NAMALWA (cell line): ENCODE measurements at regions not wholly inside any gene's neighbourhood (a gene's known extent, or its start where the extent isn't known, plus 50 kb on each side); places are given as distances from the start of the nearest gene placed in this dataset.
A peak's percentile ranks its signal among the peaks of the same experiment; 100 is the strongest.

Experiments used
- DNase-seq: peaks from one replicate; pipeline ENCODE4 v3.0.0-alpha.2; 2015; ENCODE audit warnings: low spot score

DNA sequence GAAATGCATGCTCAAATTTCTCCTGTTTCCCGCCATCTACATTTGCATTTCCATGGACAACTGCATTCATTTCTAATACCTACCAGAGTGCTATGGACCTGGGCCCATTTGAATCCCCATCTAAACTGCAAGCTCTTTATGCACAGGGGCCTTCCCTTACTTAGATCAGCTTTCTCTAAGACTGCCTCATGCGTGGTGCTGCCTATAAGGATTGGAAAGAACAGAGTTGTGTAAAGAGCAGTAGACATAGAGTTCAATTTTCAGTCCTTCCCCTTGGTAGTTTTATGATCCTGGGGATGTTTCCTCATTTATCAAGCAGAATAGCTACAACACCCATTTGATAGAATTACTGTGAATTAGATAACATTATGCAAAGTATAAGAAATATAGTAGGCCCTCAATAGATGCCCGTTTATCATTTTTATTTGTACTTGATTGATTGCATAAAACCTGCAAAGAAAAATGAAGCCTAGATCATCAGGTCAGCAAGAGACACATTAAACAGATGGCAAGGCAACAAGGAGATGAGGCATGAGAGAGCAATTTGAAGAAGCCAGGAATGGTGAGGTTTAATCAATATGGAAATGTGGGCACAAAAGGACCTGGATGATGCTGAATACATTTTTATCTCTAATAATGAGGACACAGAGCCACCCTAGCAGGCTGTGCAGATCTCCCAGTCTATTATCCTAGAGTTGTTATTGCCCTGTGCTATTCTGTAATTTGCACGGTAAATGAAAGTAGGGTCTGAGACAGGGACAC is 359.7 kb downstream of the FAM181B start:
- no peak for DNase-seq

GRCh38 chr11:82365351-82365750 is 368.3 kb downstream of the FAM181B start:
- DNase-seq = no peak

- no peak for DNase-seq
These were observed 377.3 kb downstream of the FAM181B start for GRCh38 chr11:82356316-82356715.

- DNase-seq = no peak
These were observed 378.3 kb downstream of the FAM181B start for GRCh38 chr11:82355313-82355823.

DNA sequence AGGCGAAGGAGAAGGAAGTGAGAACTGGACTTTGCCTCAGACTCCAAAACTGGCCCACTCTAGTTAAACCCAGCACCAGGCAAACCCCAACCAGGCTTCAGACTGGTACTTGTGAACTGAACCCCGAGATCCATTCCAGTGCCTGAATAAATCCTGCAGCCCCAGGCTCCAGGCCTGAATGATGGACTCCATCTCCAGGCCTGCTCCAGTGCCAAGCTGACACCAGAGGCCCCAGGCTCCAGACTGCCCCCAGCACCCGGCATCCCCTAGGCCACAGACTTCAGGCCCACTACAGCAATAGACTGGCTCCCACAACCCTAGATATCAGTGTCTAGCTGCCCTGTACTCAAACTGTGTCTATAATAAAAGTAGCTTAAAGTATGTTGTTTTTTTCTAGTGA is 406.8 kb downstream of the FAM181B start:
- no peak for DNase-seq

- DNase-seq = no peak
These were observed 412.5 kb downstream of the FAM181B start for GRCh38 chr11:82321206-82321605.

GRCh38 chr11:82315093-82315492 is 418.6 kb downstream of the FAM181B start:
- peak; percentile 17 for DNase-seq

DNA sequence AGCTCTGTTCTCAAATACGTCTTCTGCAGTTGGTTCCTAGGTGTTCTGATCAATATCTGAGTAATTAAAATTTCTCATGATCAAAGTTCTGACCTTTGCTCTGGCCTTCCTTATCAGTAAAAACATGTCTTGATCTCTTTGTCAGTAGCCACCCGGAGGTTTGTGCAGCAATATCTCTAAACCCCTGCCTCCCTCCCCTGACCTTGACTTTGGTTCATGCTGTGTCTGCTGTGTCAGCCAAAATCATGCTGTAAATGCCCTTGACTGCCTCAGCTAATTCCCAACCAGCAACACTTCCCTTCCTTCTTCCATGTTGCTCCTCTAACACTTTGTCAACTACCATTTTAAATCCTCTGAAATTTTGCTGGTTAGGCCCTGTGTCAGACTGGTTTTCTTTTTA is 424.7 kb downstream of the FAM181B start:
- DNase-seq = no peak

GRCh38 chr11:82305123-82305522 is 428.5 kb downstream of the FAM181B start:
- DNase-seq = no peak

DNA sequence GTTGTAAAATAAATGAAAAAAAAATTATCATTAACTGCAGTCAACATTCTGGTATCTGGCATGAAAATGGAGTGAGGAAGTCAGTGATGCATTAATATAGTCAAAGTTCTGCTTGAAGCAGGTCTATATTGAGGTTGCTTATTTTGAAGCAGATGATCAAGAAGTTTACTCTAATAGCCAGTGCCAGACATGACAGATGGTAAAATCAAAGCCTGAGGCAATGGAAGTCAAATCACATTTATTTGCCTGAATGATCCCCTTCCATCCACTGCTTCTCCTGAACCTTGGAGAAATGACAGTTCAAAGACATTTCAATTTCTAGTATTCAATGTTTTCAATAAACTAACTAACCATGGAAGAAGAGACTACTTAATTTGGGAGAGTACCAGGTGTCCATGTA is 430.0 kb downstream of the FAM181B start:
- no peak for DNase-seq

DNA sequence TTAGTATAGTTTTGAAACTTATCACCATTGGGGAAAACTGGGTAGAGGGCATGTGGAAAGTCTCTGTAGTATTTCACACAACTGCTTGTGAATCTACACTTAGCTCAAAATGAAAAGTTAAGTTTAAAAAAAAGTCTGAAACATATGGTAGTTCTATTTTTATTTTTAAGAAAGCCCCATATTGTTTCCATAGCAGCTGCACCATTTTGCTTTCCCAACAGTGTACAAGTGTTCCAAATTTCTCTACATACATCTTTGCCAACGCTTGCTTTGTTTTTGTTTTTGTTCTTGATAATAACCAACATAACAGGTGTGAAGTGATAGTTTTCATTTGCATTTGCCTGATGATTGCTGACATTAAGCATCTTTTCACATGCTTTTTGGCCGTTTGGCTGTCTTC is 445.2 kb downstream of the FAM181B start:
- no peak for DNase-seq

- no peak for DNase-seq
These were observed 462.8 kb downstream of the FAM181B start for GRCh38 chr11:82270870-82271269.

GRCh38 chr11:82268627-82269026 is 465.0 kb downstream of the FAM181B start:
- DNase-seq = no peak

- DNase-seq = no peak
These were observed 466.5 kb downstream of the FAM181B start for GRCh38 chr11:82267186-82267585.

GRCh38 chr11:82261367-82261766 is 472.3 kb downstream of the FAM181B start:
- no peak for DNase-seq

- DNase-seq = no peak
These were observed 483.6 kb downstream of the FAM181B start for GRCh38 chr11:82250047-82250446.

DNA sequence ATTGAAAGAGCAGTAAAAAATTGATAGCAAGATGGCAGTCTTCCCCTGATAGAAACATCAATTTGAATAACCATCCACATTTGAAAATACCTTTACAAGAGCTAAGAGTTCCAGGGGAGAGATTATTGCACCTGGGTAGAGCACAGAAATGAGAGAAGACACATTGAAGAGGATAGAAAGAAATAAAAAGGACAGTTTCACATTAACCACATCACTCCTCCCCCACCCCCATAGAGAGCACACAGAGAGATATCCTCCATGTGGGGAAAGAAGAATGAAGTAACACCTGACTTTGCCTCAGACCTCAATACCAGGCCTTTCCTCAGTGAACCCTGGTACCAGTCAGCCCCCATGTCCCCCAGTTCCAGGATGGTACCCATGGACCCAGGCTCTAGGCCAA is 486.7 kb downstream of the FAM181B start:
- no peak for DNase-seq

- no peak for DNase-seq
These were observed 494.2 kb downstream of the FAM181B start for GRCh38 chr11:82239498-82239897.

DNA sequence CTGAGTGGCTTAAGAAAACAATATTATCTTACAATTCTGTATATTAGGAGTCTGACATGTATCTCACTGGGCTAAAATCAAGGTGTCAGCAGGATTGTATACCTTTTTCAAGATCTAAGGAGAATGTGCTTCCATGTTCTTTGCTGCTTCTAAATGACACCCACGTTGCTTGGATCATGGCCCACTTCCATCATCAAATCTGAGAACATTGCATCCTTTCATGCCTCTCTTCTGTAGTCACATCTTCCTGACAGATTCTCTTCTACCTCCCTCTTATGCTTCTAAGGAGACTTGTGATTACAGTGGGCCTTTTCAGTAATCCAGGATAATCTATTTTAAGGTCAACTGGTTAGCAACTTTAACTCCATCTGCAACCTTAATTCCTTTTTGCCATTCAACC is 499.4 kb downstream of the FAM181B start:
- no peak for DNase-seq

DNA sequence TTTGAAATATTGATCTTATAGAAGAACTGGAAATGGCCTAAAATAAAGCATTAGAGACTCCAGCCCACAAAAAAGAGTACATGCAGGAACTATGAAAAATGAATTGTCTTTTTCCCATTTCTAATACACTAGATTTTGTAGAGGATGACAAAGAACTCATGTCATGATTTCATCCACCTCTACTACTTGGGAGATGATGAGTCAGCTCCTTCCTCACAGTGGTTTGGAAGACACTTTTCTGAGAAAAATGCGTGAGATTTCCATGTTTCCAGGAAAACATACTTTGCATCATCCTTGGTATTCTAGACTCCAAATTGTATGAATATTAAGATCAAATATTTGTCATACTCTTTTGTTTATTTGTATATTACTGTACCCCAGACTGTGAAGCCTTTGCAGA is 500.5 kb downstream of the FAM181B start:
- no peak for DNase-seq

DNA sequence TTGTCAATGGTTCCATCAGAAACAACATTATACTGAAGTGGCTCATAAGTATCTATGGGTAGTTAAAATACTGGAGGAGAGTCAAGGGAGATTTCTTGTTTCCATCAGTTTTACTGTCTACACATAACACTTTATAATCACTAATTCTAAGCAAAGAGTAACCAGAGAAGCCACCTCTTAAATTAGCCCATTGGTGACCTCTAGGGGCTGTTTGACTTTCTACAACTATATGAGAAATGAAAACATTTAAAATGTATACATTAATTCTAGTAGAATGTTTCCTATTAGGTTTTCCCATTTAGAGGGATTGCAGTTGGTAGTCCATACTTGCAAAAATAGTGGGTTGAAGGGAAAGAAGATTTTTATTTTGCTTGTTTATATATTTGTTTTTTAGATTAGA is 504.3 kb downstream of the FAM181B start:
- DNase-seq = peak; percentile 60

DNA sequence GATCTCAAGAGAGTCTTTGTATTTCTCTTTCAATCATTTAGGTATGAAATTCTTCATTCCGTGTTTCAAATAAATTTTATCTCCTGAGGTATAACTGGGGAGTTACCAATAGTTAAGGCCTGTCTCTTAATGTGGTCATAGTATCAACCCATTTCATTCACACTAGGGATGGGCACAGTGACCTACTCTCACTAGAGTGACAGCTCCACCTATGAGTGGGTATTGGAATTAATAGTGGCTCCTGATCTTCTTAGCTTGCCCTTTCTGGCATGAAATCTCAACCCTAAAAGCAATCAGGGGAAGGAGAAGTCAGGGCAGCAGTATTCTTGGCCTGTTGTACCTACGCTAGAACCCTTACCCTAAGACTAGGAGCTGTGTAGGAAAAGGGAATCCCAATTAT is 507.7 kb downstream of the FAM181B start:
- peak; percentile 10 for DNase-seq

GRCh38 chr11:82225502-82225901 is 508.2 kb downstream of the FAM181B start:
- no peak for DNase-seq

DNA sequence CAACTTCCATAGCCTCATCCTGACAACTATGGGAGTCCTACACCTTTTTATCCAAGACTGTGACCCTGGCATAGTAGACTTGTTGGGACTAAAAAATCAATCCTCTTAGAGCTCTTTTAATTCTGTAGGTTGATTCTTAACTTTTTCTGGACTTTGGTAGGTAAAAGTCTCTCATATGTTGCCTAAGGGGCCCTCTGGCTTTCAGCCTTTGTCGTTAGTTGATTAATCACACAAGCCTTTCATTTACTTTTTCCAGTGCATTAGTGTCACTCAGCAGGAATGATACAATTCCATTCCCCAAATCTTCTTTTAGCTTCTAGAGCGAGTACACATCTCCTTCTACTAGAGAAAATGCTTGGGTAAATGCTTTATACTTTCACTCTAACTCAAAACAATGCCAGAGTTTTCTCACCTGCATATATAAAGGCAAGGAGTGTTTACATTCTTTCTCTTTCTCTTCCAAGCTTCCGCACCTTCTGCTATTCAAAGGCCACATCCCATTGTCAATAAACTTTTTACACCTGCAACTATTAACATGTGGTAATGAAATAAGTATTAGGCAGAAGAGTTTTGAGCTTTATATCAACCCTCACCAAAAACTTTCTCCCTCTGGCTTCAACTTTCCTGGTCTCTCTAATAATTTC is 516.6 kb downstream of the FAM181B start:
- DNase-seq = no peak
